ENCODE measurements at regions not wholly inside any gene's neighbourhood (a gene's known extent, or its start where the extent isn't known, plus 50 kb on each side); places are given as distances from the start of the nearest gene placed in this dataset.

- DNase-seq, result no peak
Measured at GRCh38 chr6:21970569-21971300, 326.1 kb downstream of the PRL start.

- no peak for DNase-seq
Measured at GRCh38 chr6:21971541-21971940, 325.3 kb downstream of the PRL start.

GRCh38 chr6:21972516-21972915 lies 324.3 kb downstream of the PRL start:
- no peak for DNase-seq

- no peak for DNase-seq
Measured at GRCh38 chr6:21977346-21977745, 319.5 kb downstream of the PRL start.

GRCh38 chr6:21981235-21981833 lies 315.5 kb downstream of the PRL start:
- no peak for DNase-seq

- no peak for DNase-seq
Measured at GRCh38 chr6:21984135-21984534, 312.7 kb downstream of the PRL start.

GRCh38 chr6:21984561-21984960 lies 312.3 kb downstream of the PRL start:
- DNase-seq, result no peak

GRCh38 chr6:21985904-21986303 lies 310.9 kb downstream of the PRL start:
- no peak for DNase-seq

GRCh38 chr6:21986703-21987102 lies 310.1 kb downstream of the PRL start:
- DNase-seq, result no peak

GRCh38 chr6:21987501-21987957 lies 309.3 kb downstream of the PRL start:
- no peak for DNase-seq

GRCh38 chr6:21990577-21990976 lies 306.3 kb downstream of the PRL start:
- no peak for DNase-seq

GRCh38 chr6:21992178-21992967 lies 304.5 kb downstream of the PRL start:
- no peak for DNase-seq

- no peak for DNase-seq
Measured at GRCh38 chr6:21993841-21994240, 303.0 kb downstream of the PRL start.

GRCh38 chr6:21994821-21995220 lies 302.0 kb downstream of the PRL start:
- no peak for DNase-seq

- DNase-seq, result no peak
Measured at GRCh38 chr6:21995318-21995717, 301.5 kb downstream of the PRL start.

- no peak for DNase-seq
Measured at GRCh38 chr6:21996425-21997118, 300.3 kb downstream of the PRL start.

GRCh38 chr6:21997119-21998037 lies 299.5 kb downstream of the PRL start:
- DNase-seq, result no peak

- no peak for DNase-seq
Measured at GRCh38 chr6:21998582-21998981, 298.3 kb downstream of the PRL start.

GRCh38 chr6:21999012-21999528 lies 297.8 kb downstream of the PRL start:
- DNase-seq, result no peak

GRCh38 chr6:21999741-22000140 lies 297.1 kb downstream of the PRL start:
- DNase-seq, result no peak

- no peak for DNase-seq
Measured at GRCh38 chr6:22001396-22002027, 295.3 kb downstream of the PRL start.
